ENCODE measurements at regions not wholly inside any gene's neighbourhood (a gene's known extent, or its start where the extent isn't known, plus 50 kb on each side); places are given as distances from the start of the nearest gene placed in this dataset.
"Not testable (repeated sequence)": the region's sequence is repeated elsewhere in the genome, so short reads cannot be mapped to it uniquely, and the experiment has no call there.

DNA sequence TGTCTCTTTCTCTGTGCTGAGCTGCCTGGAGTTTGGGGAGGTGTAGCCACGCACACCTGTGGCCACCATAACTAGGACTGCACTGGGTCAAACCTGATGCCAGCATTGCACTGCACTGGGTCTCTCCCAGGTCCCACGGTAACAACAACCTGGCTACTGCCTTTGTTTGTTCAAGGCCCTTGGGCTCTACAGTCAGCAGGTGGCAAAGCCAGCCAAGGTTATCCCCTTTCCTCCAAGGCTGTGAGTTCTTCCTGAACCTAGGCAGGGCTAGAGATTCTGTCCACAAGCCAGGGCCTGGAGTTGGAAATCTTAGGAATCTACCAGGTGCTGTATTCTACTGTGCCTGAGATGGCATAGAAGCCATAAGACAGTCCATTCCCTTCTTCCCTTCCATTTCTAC, 126.7 kb upstream of the MAGEE2 start:
- H3K36me3 Mint-ChIP-seq (ENCODE audit: low read depth) = no peaks in the 10 kb centered on the region
- H3K27ac Mint-ChIP-seq (ENCODE audit: unreplicated experiment) = no peak overlapping the region
- peaks cover 34% of the 10 kb centered on the region for H3K9me3 Mint-ChIP-seq (ENCODE audit: low read depth)
- no peak for DNase-seq (ENCODE audit: low spot score)
- H3K27me3 Mint-ChIP-seq (ENCODE audit: low read depth) = no peaks in the 10 kb centered on the region
- H3K4me3 Mint-ChIP-seq (ENCODE audit: unreplicated experiment) = no peak overlapping the region
- no peaks in the 10 kb centered on the region for H3K4me1 Mint-ChIP-seq (ENCODE audit: low read depth)
- TF ChIP-seq, protein P1, sequence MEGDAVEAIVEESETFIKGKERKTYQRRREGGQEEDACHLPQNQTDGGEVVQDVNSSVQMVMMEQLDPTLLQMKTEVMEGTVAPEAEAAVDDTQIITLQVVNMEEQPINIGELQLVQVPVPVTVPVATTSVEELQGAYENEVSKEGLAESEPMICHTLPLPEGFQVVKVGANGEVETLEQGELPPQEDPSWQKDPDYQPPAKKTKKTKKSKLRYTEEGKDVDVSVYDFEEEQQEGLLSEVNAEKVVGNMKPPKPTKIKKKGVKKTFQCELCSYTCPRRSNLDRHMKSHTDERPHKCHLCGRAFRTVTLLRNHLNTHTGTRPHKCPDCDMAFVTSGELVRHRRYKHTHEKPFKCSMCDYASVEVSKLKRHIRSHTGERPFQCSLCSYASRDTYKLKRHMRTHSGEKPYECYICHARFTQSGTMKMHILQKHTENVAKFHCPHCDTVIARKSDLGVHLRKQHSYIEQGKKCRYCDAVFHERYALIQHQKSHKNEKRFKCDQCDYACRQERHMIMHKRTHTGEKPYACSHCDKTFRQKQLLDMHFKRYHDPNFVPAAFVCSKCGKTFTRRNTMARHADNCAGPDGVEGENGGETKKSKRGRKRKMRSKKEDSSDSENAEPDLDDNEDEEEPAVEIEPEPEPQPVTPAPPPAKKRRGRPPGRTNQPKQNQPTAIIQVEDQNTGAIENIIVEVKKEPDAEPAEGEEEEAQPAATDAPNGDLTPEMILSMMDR (IDR thresholded peaks at IDR 0.05) = no peak

- Mint-ChIP-seq H3K36me3 (ENCODE audit: low read depth) (no peaks in the 10 kb centered on the region), H3K4me1 (ENCODE audit: low read depth) (no peaks in the 10 kb centered on the region), H3K27ac (ENCODE audit: unreplicated experiment) (no peak overlapping the region), H3K9me3 (ENCODE audit: low read depth) (peaks cover 75% of the 10 kb centered on the region), H3K27me3 (ENCODE audit: low read depth) (no peaks in the 10 kb centered on the region), H3K4me3 (ENCODE audit: unreplicated experiment) (no peak overlapping the region)
- TF ChIP-seq, protein P1 (IDR thresholded peaks at IDR 0.05) = no peak
- no peak for DNase-seq (ENCODE audit: low spot score)
Observed at GRCh38 chrX:75957107-75957610, 172.1 kb upstream of the MAGEE2 start.

GRCh38 chrX:75961321-75961720, 176.3 kb upstream of the MAGEE2 start:
- H3K27me3 Mint-ChIP-seq (ENCODE audit: low read depth); DNase-seq (ENCODE audit: low spot score); H3K4me1 Mint-ChIP-seq (ENCODE audit: low read depth); H3K27ac Mint-ChIP-seq (ENCODE audit: unreplicated experiment); H3K4me3 Mint-ChIP-seq (ENCODE audit: unreplicated experiment); H3K36me3 Mint-ChIP-seq (ENCODE audit: low read depth): not testable (repeated sequence)
- H3K9me3 Mint-ChIP-seq (ENCODE audit: low read depth) = peaks cover 48% of the 10 kb centered on the region

DNA sequence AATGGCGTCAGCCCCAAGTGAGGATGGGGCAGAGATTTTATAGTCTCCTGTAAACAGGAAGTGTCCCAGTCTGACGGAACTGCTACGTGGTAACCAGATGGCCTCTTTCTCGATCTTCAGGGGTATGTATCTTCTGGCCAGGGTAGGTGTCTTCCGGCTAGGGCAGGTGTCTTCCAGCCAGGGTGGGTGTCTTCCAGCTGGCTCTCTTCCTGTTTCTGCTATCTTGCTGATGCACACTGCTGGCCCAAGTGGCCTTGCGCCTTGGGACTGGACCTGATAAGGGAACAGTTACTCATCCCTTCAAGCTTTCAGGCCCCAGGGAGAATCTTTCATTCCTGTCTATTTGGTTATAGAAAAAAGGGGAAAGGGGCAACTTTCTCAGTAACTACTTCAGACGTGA, 178.7 kb upstream of the MAGEE2 start:
- Mint-ChIP-seq H3K36me3 (ENCODE audit: low read depth) (peaks cover 3% of the 10 kb centered on the region), H3K9me3 (ENCODE audit: low read depth) (peaks cover 30% of the 10 kb centered on the region), H3K4me1 (ENCODE audit: low read depth) (no peaks in the 10 kb centered on the region), H3K4me3 (ENCODE audit: unreplicated experiment) (no peak overlapping the region), H3K27ac (ENCODE audit: unreplicated experiment) (no peak overlapping the region), H3K27me3 (ENCODE audit: low read depth) (no peaks in the 10 kb centered on the region)
- TF ChIP-seq, protein P1 (IDR thresholded peaks at IDR 0.05) = no peak
- no peak for DNase-seq (ENCODE audit: low spot score)

- Mint-ChIP-seq H3K9me3 (ENCODE audit: low read depth) (peaks cover 23% of the 10 kb centered on the region), H3K4me1 (ENCODE audit: low read depth) (no peaks in the 10 kb centered on the region), H3K27ac (ENCODE audit: unreplicated experiment) (no peak overlapping the region), H3K36me3 (ENCODE audit: low read depth) (peaks cover 3% of the 10 kb centered on the region), H3K4me3 (ENCODE audit: unreplicated experiment) (no peak overlapping the region), H3K27me3 (ENCODE audit: low read depth) (no peaks in the 10 kb centered on the region)
- DNase-seq (ENCODE audit: low spot score) = no peak
- TF ChIP-seq, protein P1 (IDR thresholded peaks at IDR 0.05) = no peak
Observed at GRCh38 chrX:75968293-75968692, 183.2 kb upstream of the MAGEE2 start.

DNA sequence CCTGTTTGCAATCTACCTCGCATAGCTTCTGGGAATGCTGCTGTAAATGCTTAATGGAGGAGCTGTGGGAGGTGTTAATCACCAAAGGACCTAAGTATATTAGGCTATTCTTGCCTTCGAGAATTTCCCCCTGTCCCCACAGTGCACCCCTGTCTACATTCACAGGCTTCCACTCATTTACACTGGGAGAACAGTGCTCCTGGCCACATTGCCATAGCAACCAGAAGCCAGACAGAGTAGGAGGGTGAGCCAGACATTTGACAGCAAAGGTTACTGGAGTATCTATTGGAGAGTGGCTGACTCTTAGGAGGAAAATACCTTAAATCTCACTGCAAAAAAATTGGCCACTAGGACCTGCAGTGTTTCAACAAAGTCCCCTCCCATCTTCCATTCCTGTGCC, 185.9 kb upstream of the PBDC1 start:
- no peak overlapping the region for H3K27ac Mint-ChIP-seq (ENCODE audit: unreplicated experiment)
- no peak for DNase-seq (ENCODE audit: low spot score)
- no peaks in the 10 kb centered on the region for H3K27me3 Mint-ChIP-seq (ENCODE audit: low read depth)
- no peaks in the 10 kb centered on the region for H3K4me1 Mint-ChIP-seq (ENCODE audit: low read depth)
- TF ChIP-seq, protein P1 (IDR thresholded peaks at IDR 0.05) = no peak
- H3K36me3 Mint-ChIP-seq (ENCODE audit: low read depth) = no peaks in the 10 kb centered on the region
- peaks cover 36% of the 10 kb centered on the region for H3K9me3 Mint-ChIP-seq (ENCODE audit: low read depth)
- no peak overlapping the region for H3K4me3 Mint-ChIP-seq (ENCODE audit: unreplicated experiment)
